HuH-7 (cell line): ENCODE measurements at regions not wholly inside any gene's neighbourhood (a gene's known extent, or its start where the extent isn't known, plus 50 kb on each side); places are given as distances from the start of the nearest gene placed in this dataset.
"Not testable (repeated sequence)": the region's sequence is repeated elsewhere in the genome, so short reads cannot be mapped to it uniquely, and the experiment has no call there.

Experiments
- DNase-seq: peaks from one replicate; pipeline ENCODE4 v3.0.0; 2011; ENCODE audit warnings: low spot score

DNA sequence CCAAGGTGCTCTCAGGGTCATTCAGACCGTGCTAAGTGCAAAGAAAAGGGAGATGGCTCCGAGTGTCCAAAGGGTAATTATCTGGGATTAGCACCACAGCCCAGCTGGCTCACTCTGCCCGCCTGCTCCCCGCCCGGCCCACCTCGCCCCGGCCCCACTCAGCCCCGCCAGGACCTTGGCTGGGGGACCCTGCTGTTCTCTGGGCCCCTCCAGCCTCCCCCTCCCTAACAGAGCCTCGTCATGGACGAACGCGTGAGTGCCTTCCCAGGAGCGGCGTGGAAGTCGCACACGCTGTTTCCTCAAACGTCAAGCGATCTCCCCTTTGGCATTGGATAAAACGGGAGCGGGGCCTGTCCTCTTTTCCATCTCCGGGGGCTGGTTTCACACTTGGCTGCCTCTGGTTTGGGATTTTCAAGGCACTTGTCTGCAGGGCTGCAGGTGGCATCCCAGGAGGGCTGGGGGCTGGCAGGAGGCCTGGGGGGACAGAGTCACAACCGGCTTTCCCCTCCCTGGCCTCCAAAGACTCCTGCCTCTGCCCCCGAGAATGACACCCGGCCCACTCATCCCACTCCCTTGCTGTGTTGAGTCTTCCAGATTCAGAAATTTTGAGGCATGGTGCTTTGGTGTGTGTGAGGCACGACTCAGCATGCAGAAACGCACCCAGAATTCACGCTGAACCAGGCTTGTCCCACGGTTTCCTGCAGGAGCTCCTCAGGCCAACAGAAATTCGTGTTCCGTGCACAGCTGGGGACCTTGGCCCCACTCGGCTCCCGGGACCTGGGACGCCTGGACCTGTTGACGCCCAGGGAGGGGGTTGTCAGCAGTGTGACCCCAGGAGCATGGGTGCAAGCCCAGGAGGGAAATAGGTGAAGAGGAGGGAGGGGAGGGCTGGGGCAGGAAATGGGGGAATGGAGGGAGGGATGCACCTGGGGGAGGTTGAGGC is 110.0 kb downstream of the PDGFA start:
- DNase-seq, result no peak

DNA sequence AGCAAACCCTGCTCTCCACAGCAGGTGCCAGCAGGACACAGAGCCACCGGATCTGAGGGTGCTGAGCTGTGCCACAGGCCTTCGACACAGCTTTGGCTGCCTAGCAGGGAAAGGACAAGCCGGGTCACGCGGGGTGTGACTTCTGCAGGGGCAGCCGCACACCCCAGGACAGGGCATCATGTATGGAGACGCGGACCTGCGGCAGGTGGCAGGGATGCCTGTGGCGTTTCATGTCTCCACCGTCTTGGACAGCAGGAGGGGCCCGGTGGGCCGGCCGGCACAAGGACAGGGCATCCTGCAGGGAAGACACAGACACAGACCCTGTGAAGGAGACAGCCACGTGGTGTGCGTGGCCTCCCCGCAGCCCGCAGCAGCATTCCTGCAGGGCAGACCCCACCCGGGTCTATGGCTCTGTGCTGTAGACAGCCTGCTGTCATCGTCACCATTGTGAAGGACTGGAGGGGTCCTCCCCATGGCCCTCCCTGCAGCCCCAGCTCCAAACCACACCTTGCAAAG is 109.2 kb downstream of the PDGFA start:
- no peak for DNase-seq

DNA sequence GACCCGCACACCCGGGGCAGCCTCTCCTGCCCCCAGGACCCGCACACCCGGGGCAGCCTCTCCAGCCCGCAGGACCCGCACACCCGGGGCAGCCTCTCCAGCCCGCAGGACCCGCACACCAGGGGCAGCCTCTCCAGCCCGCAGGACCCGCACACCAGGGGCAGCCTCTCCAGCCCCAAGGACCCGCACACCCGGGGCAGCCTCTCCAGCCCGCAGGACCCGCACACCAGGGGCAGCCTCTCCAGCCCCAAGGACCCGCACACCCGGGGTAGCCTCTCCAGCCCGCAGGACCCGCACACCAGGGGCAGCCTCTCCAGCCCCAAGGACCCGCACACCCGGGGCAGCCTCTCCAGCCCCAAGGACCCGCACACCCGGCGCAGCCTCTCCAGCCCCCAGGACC is 108.5 kb downstream of the PDGFA start:
- not testable (repeated sequence) for DNase-seq

DNA sequence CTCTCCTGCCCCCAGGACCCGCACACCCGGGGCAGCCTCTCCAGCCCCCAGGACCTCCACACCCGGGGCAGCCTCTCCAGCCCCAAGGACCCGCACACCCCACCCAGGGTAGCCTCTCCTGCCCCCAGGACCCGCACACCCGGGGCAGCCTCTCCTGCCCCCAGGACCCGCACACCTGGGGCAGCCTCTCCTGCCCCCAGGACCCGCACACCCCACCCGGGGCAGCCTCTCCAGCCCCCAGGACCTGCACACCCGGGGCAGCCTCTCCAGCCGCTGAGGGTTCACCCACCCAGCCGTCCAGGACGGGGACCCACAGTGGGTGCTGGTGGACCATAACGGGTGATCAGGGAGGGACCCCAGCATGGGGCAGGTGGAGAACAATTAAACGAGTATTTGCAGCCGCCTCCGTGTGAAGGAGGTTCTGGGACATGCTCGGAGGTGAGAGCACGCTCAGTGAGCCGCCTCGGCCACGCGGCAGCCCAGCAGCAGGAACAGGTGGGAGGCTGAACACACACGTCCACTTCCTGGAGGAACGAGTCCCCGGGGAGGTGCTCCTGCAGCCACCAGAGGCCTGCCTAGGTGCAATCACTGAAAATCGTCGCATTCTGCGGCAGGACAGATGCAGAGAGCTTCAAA is 107.9 kb downstream of the PDGFA start:
- no peak for DNase-seq

- no peak for DNase-seq
Measured at GRCh38 chr7:412313-412710, 107.3 kb downstream of the PDGFA start.

GRCh38 chr7:414681-415560 is 104.7 kb downstream of the PDGFA start:
- no peak for DNase-seq

DNA sequence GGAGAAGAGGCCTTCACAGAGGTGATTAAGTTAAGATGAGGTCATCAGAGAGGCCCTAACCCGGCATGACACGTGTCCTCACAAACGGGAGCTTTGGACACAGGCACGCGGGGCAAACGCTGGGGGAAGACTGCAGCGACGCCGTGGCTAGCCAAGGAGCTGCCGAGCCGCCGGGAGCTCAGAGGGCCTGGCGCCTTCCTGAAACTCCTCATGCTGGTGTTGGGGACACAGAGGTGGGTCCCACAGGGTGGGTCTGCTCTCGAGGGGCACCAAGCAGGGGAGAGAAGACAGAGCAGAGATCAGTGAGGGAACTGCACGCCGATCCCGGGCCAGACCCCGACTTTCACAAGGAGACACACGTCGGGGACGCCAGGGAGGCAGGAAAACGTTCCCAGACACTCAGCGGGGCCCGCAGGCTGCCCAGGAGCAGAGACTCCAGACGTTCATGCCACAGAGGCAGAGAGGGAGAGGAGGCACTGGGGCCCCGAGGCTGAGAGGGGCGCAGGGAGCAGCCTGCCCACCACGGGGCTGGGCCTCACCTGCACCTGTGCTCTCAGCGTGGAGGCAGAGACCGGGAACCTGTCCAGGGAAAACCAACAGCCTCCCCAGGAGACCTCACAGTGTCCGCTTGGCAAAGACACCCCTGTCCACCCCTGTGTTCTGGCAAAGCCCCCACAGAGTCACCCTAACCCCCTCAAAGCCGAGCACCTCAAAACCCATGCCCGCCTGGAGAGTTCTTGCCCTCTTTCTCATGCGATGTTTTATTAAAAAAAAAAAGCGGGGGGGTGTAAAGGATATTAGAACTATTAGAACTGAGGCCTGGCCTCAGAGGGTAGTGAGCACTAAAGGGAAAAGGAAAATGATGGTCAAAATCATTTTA is 103.8 kb downstream of the PDGFA start:
- no peak for DNase-seq

DNA sequence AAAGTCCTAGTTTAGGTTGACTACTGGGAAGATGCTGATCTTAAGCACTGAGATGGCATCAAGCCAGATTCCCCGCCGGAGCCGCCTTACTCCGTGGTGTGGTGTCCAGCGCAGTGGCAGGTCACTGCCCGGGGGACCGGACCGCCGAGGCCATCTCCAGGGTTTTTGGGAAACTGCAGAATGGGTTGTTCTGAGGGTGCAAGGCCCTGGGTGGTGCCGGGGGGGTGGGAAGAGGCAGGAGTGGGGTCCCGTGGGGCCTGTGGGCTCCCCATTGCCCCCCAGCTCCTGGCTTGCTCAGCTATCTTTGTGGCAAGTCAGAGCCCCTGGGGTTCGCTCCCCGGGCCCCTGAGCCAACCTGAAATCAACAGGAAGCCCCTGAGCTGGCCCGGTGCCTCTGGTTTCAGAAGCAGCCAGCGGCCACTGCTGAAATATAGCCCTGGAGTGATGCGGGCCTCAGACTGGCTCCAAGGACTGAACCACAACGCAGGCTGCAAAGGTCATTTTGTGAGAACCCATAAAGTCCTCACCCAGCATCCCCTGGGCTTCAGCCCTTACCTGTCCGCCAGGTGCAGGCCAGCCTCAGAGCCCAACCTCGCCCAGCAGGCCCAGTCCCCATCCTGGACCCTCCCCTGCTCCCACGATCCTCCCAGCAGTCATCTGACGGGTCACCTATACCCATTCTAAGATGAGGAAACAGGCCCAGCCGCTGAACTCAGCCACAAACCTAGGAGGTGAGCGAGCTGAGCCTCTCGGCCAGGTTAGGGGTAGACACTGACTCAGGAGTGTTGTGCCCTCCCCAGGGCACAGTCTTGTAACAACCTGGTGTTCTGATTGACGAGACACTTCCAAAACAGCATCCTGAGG is 102.7 kb downstream of the PDGFA start:
- DNase-seq, result no peak

- no peak for DNase-seq
Measured at GRCh38 chr7:417625-417889, 102.1 kb downstream of the PDGFA start.

DNA sequence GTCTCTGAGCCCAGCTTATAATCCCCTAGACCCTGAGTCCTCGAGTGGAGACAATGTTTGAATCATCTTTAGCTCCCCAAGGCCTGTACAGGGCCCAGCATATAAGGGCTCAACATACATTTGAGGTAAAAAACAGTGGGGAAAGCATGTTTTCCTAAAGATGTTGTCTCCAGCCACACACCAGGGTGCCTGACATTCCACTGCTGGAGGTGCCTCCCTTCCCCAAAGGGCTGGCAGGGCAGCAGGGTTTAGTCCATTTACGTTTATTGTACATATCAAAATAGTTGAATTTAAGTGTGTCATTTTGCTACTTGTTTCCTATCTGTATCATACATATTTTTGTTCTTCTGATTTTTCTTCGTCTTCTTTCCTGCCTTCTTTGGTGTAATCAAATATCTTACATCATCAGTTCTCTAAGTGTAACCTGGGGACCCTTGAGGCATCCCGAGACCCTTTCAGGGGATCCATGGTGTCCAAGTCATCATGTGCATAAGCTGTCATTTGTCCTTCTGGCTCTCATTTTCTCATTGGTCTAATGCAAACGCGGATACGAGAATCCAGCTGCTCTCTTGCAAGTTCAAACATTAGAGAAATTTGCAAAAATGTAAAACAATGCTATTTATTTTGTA is 101.6 kb downstream of the PDGFA start:
- no peak for DNase-seq

DNA sequence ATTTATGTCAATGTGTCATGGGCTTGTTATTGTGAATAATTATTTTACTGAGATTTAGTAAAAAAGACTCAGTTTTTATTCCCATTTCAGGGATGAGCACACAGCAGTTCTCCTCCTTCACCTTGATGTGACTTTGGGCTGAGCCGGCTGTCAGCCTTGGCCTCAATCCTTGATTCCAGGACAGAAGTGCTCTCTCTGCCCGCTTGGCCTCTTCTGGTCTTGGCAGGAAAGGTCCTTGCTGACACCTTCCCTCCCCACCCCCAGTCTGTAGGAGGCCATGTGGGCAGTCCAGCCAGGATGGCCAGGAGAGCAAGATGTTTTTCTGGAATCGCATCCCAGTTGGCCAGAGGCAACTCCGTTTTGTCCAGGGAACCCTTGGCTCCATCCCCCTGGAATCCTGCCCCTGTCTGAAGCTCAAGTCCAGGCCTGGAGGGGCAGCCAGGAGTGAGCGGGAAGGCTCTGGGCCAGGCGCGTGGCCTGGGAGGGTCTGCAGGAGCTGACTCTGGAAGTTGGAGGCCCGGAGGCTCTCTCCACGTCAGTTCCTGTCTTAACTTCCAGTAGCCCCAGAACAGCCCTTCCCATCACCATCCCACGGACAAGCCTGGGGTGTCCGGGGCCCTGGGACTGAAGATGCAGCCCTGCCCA is 100.9 kb downstream of the PDGFA start:
- no peak for DNase-seq

DNA sequence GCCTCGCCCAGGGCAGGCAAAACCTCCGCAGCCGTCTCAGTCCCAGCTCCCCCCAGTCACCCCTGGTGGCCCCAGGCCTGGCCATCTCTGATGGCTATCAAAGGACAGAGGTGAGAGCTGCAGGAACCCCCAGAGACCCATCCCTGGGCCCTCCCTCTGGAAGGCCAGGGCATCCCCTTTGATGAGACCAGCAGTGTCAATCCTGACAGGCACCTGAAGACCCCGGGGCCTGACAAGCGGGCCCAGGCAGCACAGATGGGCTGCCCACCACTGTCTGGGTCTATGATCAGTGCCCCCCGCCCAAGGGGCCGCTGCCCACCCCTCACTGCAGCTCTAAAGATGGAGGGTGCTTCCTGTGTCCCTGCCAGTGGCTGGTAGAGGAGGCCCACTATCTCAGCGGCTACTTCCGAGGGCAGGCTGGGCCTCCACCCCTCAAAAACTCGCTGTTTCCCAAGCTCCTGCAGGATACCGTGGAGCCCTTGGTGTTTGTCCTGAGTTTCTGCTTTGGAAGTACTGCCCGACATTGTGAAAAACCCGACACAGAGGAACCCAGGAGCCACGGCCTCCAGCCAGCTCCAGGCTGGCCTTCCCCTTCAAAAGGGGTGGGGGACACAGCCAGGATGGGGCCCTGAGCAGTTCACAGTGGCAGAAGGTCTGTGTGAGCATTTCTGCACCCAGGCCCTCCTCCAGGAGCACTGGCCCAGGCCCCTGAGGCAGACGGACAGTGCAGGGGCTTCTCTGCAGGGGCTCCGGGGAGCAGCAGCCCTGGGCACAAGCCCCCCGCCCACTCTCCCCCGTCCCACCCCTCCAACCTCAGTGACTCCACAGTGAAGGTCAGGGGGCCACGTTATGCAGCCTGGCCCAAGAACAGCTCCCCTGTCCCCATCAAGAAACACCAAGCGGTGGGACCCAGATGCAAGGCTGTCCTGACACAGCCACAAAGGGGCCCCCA is 99.2 kb downstream of the PDGFA start:
- no peak for DNase-seq

GRCh38 chr7:421136-421991 is 98.3 kb downstream of the PDGFA start:
- no peak for DNase-seq

DNA sequence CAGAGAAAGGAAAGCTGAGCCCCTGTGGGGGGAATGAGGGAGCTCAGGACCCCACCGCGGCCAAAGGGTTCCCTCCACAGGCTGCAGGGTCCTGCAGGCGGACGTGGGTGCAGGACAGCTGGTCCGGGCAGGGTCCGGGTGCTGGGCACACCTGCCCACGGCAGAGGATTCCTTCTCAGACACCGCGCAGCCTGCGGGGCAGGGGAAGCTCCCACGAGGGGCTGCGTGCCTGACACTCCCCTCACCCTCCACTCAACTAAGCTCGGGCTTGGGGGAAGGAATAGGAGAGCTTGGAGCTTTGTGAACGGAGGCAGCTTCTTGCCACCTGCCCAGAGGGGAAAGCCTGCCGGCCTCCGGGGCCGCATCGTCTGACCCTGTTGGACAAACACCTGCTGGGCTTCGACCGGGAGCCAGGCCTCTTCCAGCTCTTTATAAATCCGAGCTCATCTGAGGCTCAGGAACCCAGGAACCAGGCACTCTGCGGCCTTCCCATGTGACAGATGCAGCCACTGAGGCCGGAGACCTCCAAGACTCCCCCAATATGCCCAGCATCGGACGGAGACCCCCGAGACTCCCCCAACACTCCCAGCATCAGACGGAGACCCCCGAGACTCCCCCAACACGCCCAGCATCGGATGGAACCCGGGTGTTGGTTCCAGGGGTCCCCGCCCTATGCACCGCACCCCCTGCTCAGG is 97.3 kb downstream of the PDGFA start:
- DNase-seq, result no peak

DNA sequence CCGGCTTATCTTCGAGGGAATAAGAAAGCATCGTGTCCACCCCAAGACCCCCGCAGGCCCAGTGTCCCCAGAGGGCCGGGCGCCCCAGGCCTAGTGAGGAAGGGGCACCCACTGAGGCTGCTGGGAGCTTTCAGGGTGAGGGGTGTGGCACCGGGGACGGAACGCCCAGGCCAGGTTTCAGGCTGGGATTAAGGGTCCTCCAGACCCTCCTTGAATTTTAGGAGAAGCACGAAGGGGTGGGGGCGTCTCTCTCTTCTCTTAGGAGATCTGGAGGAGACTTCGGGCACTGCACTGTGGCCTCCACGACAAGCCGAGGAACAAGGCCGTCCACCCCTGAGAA is 96.8 kb downstream of the PDGFA start:
- no peak for DNase-seq

- DNase-seq, result no peak
Measured at GRCh38 chr7:423312-424260, 96.1 kb downstream of the PDGFA start.
